Kidney epithelial cell (primary cell): ENCODE measurements at regions not wholly inside any gene's neighbourhood (a gene's known extent, or its start where the extent isn't known, plus 50 kb on each side); places are given as distances from the start of the nearest gene placed in this dataset.

Experiments
- DNase-seq: peaks from one replicate; pipeline ENCODE4 v3.0.0-alpha.2; 2010; ENCODE audit warnings: low read depth
- H3K27me3 ChIP-seq: 2 replicates; pipeline ENCODE4 v1.6.0; 2011; ENCODE audit warnings: low read length; ENCODE audit not compliant: control insufficient read depth, insufficient read depth
- H3K36me3 ChIP-seq: 2 replicates; pipeline ENCODE4 v1.5.1; 2011; ENCODE audit warnings: low read length; ENCODE audit not compliant: control insufficient read depth, insufficient read depth
- H3K4me3 ChIP-seq: 2 replicates; pipeline ENCODE4 v1.5.1; 2011; ENCODE audit warnings: low read depth, mild to moderate bottlenecking, control low read depth, low read length
- CTCF ChIP-seq: IDR thresholded peaks from 2 replicates; pipeline ENCODE4 v1.5.1; 2011; ENCODE audit warnings: mild to moderate bottlenecking, moderate library complexity, low read length, control low read depth, inconsistent platforms; ENCODE audit not compliant: insufficient read depth, poor library complexity, severe bottlenecking

GRCh38 chr21:23921670-23922418, 1685.4 kb downstream of the MRPL39 start:
- DNase-seq: no peak
- TF ChIP-seq CTCF: no peak
- no peaks in the 10 kb centered on the region for H3K36me3 ChIP-seq

GRCh38 chr21:23900727-23901126, 1706.6 kb downstream of the MRPL39 start:
- Histone ChIP-seq H3K36me3 (no peaks in the 10 kb centered on the region), H3K27me3 (no peaks in the 10 kb centered on the region), H3K4me3 (no peak overlapping the region)
- no peak for DNase-seq
- TF ChIP-seq CTCF: no peak

More at GRCh38 chr21:23921670-23922418, 1685.4 kb downstream of the MRPL39 start:
- Histone ChIP-seq H3K27me3 (no peaks in the 10 kb centered on the region), H3K4me3 (no peak overlapping the region)

- no peak for DNase-seq
- no peak for TF ChIP-seq CTCF
- Histone ChIP-seq H3K4me3 (no peak overlapping the region), H3K27me3 (no peaks in the 10 kb centered on the region), H3K36me3 (no peaks in the 10 kb centered on the region)
Measured at GRCh38 chr21:23899561-23899960, 1707.7 kb downstream of the MRPL39 start.

GRCh38 chr21:23890652-23891051, 1716.6 kb downstream of the MRPL39 start:
- Histone ChIP-seq H3K36me3 (no peaks in the 10 kb centered on the region), H3K27me3 (no peaks in the 10 kb centered on the region), H3K4me3 (no peak overlapping the region)
- no peak for TF ChIP-seq CTCF
- no peak for DNase-seq

GRCh38 chr21:23887725-23888306, 1719.5 kb downstream of the MRPL39 start:
- no peaks in the 10 kb centered on the region for H3K27me3 ChIP-seq
- no peak overlapping the region for H3K4me3 ChIP-seq
- H3K36me3 ChIP-seq: no peaks in the 10 kb centered on the region
- no peak for DNase-seq
- TF ChIP-seq CTCF: no peak
